Fibroblast of the aortic adventitia (primary cell): ENCODE measurements at regions not wholly inside any gene's neighbourhood (a gene's known extent, or its start where the extent isn't known, plus 50 kb on each side); places are given as distances from the start of the nearest gene placed in this dataset.
"Not testable (repeated sequence)": the region's sequence is repeated elsewhere in the genome, so short reads cannot be mapped to it uniquely, and the experiment has no call there.

ENCODE experiments used
- DNase-seq: peaks from one replicate; pipeline ENCODE4 v3.0.0-alpha.2; 2010; ENCODE audit warnings: low read depth
- H3K4me3 ChIP-seq: 2 replicates; pipeline ENCODE4 v1.5.1; 2011; ENCODE audit warnings: low read depth, mild to moderate bottlenecking, control low read depth, low read length, moderate library complexity
- CTCF ChIP-seq: IDR thresholded peaks from 2 replicates; pipeline ENCODE4 v1.5.1; 2011; ENCODE audit warnings: mild to moderate bottlenecking, low read length, control low read depth, inconsistent platforms; ENCODE audit not compliant: insufficient read depth

- no peak for DNase-seq
- H3K4me3 ChIP-seq: no peak overlapping the region
- no peak for TF ChIP-seq CTCF
Observed at GRCh38 chr2:138423745-138424144, 77.8 kb upstream of the SPOPL start.

GRCh38 chr2:138424436-138425140 lies 77.0 kb upstream of the SPOPL start:
- DNase-seq: no peak
- no peak overlapping the region for H3K4me3 ChIP-seq
- no peak for TF ChIP-seq CTCF

GRCh38 chr2:138426116-138426515 lies 75.5 kb upstream of the SPOPL start:
- H3K4me3 ChIP-seq, DNase-seq: not testable (repeated sequence)

GRCh38 chr2:138428710-138429440 lies 72.7 kb upstream of the SPOPL start:
- H3K4me3 ChIP-seq: no peak overlapping the region
- DNase-seq: no peak
- TF ChIP-seq CTCF: no peak

- no peak for DNase-seq
- no peak for TF ChIP-seq CTCF
Observed at GRCh38 chr2:138430181-138430580, 71.4 kb upstream of the SPOPL start.

GRCh38 chr2:138432971-138433370 lies 68.6 kb upstream of the SPOPL start:
- no peak for TF ChIP-seq CTCF
- no peak overlapping the region for H3K4me3 ChIP-seq
- peak; percentile 25 for DNase-seq

More at GRCh38 chr2:138430181-138430580, 71.4 kb upstream of the SPOPL start:
- H3K4me3 ChIP-seq: no peak overlapping the region
